ENCODE measurements at regions not wholly inside any gene's neighbourhood (a gene's known extent, or its start where the extent isn't known, plus 50 kb on each side); places are given as distances from the start of the nearest gene placed in this dataset.

- DNase-seq = no peak
Observed at GRCh38 chr22:47997612-47998011, 1235.2 kb downstream of the TBC1D22A start.

GRCh38 chr22:47997052-47997590 lies 1234.7 kb downstream of the TBC1D22A start:
- DNase-seq = no peak

GRCh38 chr22:47996446-47996857 lies 1234.0 kb downstream of the TBC1D22A start:
- DNase-seq = no peak

- no peak for DNase-seq
Observed at GRCh38 chr22:47995718-47996117, 1233.3 kb downstream of the TBC1D22A start.

GRCh38 chr22:47995264-47995627 lies 1232.8 kb downstream of the TBC1D22A start:
- DNase-seq = no peak

- DNase-seq = no peak
Observed at GRCh38 chr22:47994601-47995263, 1232.3 kb downstream of the TBC1D22A start.

- DNase-seq = no peak
Observed at GRCh38 chr22:47994045-47994444, 1231.6 kb downstream of the TBC1D22A start.

- no peak for DNase-seq
Observed at GRCh38 chr22:47990481-47990880, 1228.0 kb downstream of the TBC1D22A start.

GRCh38 chr22:47987885-47988515 lies 1225.5 kb downstream of the TBC1D22A start:
- no peak for DNase-seq

- DNase-seq = no peak
Observed at GRCh38 chr22:47976219-47976618, 1213.8 kb downstream of the TBC1D22A start.

GRCh38 chr22:47967831-47968230 lies 1205.4 kb downstream of the TBC1D22A start:
- no peak for DNase-seq

- no peak for DNase-seq
Observed at GRCh38 chr22:47966316-47966715, 1203.9 kb downstream of the TBC1D22A start.

GRCh38 chr22:47965896-47966295 lies 1203.4 kb downstream of the TBC1D22A start:
- DNase-seq = no peak

GRCh38 chr22:47965066-47965465 lies 1202.6 kb downstream of the TBC1D22A start:
- no peak for DNase-seq

GRCh38 chr22:47963660-47964059 lies 1201.2 kb downstream of the TBC1D22A start:
- DNase-seq = no peak

GRCh38 chr22:47957649-47958048 lies 1195.2 kb downstream of the TBC1D22A start:
- no peak for DNase-seq

GRCh38 chr22:47954107-47954506 lies 1191.7 kb downstream of the TBC1D22A start:
- no peak for DNase-seq

GRCh38 chr22:47944941-47945340 lies 1182.5 kb downstream of the TBC1D22A start:
- DNase-seq = no peak

GRCh38 chr22:47943729-47944700 lies 1181.6 kb downstream of the TBC1D22A start:
- DNase-seq = no peak

GRCh38 chr22:47940211-47940610 lies 1177.8 kb downstream of the TBC1D22A start:
- no peak for DNase-seq

- DNase-seq = no peak
Observed at GRCh38 chr22:47933891-47934290, 1171.4 kb downstream of the TBC1D22A start.

GRCh38 chr22:47933226-47933625 lies 1170.8 kb downstream of the TBC1D22A start:
- DNase-seq = no peak

- DNase-seq = no peak
Observed at GRCh38 chr22:47929646-47930185, 1167.3 kb downstream of the TBC1D22A start.
